NCI-H2107 treated with DMSO at 0.1 percent for 48 hours (cell line): ENCODE measurements at regions not wholly inside any gene's neighbourhood (a gene's known extent, or its start where the extent isn't known, plus 50 kb on each side); places are given as distances from the start of the nearest gene placed in this dataset.
"Not testable (repeated sequence)": the region's sequence is repeated elsewhere in the genome, so short reads cannot be mapped to it uniquely, and the experiment has no call there.

Experiments
- DNase-seq: peaks from one replicate; lab custom pipeline; 2025; ENCODE audit not compliant: unreplicated experiment; lab: John Stamatoyannopoulos, UW

DNA sequence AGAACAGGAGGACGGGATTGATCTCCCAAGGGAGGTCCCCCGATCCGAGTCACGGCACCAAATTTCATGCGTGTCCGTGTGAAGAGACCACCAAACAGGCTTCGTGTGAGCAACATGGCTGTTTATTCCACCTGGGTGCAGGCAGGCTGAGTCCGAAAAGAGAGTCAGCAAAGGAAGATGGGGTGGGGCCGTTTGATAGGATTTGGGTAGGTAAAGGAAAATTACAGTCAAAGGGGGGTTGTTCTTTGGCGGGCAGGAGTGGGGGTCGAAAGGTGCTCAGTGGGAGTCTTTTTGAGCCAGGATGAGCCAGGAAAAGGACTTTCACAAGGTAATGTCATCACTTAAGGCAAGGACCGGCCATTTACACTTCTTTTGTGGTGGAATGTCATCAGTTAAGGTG lies 763.6 kb upstream of the CTNND2 start:
- not testable (repeated sequence) for DNase-seq

DNA sequence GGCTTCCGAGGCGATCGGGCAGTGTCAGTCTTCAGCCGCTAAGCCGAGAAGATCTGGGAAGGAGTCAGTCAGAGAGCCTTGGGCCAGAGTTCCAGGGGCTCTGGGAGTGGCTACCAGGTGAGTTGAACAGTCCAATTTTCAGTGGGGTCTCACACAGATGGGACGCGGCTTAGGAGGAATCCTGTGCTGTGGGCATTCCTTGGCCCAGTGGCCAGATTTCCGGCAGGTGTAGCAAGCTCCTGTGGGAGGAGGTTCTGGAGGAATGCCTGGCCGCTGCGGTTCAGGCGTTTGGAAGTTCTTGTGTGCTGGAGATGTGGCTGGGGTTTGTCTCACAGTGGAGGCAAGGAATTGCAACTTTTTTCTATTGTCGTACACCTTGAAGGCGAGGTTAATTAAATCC lies 761.5 kb upstream of the CTNND2 start:
- not testable (repeated sequence) for DNase-seq

DNA sequence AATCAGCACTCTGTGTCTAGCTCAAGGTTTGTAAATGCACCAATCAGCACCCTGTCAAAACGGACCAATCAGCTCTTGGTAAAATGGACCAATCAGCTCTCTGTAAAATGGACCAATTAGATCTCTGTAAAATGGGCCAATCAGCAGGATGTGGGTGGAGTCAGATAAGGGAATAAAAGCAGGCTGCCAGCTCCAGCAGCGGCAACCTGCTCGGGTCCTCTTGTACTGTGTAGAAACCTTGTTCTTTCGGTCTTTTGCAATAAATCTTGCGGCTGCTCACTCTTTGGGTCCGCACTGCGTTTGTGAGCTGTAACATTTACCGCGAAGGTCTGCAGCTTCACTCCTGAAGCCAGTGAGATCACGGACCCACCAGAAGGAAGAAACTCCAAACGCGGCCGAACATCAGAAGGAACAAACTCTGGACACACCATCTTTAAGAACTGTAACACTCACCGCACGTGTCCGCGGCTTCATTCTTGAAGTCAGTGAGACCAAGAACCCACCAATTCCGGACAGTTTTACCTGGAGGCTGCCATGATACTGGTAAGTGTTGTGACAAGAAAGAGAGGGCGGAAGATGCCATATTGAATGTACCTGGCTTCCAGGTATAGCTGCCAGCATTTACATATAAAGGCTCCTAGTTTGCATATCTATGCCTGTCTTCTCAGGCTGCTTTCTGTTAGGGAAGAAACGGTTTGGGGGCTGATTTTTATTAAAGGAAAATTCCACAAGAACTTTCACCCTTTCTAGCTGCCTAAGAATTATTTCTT lies 758.5 kb upstream of the CTNND2 start:
- DNase-seq, result no peak

DNA sequence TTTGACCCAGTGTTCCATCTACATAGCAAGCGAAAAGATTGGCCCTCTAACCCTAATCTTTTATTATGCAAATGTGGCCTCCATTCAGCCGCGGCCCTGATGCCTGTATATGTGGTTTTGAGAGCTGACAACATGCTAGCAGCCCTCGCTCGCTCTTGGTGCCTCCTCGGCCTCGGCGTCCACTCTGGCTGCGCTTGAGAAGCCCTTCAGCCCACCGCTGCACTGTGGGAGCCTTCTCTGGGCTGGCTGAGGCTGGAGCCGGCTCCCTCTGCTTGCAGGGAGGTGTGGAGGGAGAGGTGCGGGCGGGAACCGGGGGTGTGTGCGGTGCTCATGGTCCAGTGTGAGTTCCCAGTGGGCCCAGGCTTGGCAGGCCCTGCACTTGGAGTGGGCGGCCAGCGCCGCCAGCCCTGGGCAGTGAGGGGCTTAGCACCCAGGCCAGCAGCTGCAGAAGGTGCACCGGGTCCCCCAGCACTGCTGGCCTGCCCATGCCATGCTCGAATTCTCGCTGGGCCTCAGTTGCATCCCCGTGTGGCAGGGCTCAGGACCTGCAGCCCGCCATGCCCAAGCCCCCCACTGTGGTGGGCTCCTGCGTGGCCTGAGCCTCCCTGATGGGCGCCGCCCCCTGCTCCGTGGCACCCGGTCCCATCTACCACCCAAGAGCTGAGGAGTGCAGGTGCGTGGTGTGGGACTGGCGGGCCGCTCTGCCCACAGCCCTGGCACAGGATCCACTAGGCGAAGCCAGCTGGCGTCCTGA lies 757.5 kb upstream of the CTNND2 start:
- DNase-seq, result no peak

DNA sequence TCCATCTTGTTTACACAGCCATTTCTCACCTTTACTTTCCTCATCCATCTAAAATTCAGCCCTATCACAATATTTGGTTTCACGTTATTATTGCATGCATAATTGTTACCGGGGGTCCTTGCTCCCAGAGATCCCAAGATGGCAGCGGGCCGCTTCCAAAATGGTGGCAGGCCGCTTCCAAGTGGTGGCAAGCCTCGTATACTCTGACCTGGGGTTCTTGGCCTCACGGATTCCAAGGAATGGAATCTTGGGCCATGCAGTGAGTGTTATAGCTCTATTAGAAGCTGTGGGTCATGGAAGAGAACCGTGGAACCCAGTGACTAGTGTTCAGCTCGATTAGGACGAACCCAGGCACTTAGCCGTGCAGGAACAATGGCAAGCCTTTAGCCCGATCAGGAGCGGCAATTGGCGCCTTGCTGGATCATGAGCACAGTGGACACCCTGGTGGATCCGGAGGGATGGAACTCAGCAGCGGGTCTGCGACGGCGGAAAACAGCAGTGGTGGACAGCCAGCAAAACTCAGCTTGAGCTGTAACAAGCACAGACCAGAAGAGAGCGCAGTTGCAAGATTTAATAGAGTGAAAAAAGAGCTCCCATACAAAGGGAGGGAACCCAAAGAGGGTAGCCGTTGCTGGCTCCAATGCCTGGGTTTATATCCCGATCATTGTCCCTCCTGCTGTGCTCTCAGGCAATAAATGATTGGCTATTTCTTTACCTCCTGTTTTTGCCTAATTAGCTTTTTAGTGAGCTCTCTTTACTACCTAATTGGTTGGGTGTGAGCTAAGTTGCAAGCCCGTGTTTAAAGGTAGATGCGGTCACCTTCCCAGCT lies 756.2 kb upstream of the CTNND2 start:
- not testable (repeated sequence) for DNase-seq

DNA sequence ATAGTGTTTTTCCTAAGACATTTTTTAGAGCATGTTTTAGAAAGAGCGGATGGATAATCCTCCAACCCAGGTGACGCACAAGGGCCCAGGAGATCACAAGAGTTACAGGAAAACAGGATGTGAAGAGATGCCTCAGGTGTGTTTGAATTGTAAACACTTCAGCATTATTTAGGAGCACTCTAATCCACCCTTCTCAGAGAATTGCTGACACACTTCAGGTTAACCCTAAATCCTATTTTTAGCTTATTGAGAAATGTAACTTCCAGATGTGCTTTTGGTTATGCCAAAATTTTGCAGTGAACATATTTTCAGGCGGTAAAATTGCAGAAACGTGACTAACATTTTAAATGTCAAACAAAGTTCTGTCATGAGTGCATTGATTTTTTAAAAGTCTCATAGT lies 755.4 kb upstream of the CTNND2 start:
- DNase-seq, result no peak

DNA sequence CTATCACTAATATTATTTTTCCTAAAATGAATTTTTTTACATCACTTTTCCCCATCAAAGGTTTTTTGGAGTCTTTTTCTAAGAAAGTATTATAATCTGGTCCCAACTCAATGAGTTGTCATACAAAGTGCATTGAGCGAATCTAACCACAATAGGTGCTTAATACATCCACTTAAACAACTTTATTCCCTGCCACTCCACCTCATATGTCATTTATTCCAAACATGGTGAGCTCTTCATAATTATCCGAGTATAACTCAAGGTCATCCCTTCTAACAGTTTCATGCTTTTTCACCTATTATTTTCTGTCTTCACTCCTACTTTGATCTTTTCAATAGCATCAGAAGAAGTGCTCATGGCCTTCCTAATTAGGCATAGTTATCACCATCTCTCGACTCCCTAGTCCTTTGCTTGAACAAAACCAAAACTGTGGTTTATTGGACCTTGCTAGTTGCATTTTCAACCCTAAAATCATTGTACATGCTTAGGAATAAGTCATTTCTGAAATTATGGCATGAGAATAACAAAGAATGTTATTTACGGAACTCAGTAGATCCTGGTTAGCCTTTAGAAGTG lies 754.7 kb upstream of the CTNND2 start:
- no peak for DNase-seq

DNA sequence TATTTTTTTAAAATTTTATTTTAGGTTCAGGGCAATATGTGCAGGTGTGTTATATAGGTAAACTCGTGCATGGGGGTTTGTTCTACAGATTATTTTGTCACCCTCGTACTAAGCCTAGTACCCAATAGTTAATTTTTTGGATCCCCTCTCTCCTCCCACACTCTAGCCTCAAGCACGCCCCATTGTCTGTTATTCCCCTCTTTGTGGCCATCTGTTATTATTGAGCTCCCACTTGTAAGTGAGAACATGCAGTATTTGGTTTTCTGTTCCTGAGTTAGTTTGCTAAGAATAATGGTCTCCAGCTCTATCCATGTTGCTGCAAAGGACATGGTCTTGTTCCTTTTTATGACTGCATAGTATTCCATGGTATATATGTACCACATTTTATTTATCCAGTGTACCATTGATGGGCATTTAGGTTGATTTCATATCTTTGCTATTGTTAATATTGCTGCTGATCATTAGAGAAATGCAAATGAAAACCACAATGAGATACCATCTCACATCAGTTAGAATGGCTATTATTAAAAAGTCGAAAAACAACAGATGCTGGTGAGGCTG lies 753.7 kb upstream of the CTNND2 start:
- not testable (repeated sequence) for DNase-seq

DNA sequence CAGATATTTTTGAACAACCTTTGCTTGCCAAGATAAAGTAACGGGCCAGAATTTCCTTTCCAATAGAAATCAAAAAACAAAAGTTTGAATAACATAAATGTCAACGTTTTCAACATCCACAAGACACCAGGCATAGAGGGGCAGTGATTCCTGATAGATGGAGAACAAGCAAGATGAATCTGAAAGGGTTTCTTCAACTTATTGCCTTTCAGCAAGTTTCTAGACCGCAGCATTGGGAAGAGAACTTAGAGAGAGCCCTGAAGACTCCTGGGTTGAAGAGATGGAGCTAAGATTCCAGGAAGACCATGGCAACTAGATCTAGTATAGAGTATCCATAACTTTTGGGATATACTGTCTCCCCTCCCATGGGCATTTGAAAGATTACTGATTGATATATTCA lies 751.4 kb upstream of the CTNND2 start:
- DNase-seq, result no peak

DNA sequence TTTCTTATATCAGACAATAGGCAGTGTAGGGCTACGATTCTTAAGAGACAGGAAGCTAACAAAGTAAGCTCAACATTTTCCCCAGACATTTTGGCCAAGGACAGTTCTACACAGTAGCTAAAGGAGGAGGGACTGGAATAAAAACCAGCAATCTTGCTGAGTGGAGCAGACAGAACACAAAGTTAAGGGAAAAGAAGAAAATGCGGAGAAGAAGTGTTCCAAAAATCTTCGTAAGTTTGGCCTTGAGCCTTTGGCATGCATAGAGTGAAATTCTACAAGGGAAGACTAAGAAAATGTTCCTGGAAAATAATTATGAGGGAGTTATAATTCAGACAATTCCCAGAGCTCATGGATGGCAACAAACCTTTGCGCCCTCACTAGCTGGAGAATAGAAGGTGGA lies 748.0 kb upstream of the CTNND2 start:
- no peak for DNase-seq

DNA sequence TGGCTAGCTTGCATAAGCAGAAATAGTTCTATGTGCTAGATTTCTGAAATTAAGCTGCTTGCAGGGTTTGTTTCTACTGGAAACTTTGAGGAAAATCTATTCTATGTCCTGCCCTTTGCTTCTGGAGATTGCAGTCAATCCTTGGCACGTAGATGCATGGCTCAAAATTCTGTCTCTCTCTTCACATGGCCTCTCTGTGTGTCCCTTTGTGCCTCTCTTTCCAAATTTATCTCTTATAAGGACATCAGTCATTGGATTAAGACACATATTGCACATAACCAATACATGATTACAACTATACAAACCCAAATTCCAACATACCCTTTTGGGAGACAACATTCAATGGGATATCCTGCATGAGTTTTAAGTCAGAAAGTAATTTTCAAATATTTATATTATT lies 744.3 kb upstream of the CTNND2 start:
- DNase-seq, result no peak

DNA sequence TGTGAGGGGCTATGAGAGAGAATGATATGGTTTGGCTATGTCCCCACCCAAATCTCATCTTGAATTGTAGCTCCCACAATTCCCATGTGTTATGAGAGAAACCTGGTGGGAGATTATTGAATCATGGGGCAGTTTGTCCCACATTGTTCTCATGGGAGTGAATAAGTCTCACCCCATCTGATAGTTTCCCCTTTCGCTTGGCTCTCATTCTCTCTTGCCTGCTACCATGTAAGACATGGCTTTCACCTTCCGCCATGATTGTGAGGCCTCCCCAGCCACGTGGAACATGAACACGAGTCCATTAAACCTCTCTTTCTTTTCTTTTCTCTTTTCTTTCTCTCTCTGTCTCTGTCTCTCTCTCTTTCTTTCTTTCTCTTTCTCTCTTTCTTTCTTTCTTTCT lies 743.4 kb upstream of the CTNND2 start:
- no peak for DNase-seq

DNA sequence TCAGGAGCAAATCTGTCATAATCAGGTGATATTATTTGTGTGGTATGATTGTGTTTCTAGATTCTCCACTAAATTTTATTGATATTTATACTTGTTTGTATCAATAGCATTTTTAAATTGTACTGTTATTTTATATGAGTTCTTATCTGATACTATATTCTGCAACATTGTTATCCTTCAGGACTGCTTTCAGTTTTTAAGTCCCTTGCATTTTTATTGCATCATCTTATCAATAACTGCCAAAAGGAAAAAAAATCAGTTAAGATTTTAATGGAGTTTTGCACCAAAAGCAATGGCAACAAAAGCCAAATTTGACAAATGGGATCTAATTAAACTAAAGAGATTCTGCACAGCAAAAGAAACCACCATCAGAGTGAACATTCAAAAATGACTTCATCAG lies 741.3 kb upstream of the CTNND2 start:
- no peak for DNase-seq

DNA sequence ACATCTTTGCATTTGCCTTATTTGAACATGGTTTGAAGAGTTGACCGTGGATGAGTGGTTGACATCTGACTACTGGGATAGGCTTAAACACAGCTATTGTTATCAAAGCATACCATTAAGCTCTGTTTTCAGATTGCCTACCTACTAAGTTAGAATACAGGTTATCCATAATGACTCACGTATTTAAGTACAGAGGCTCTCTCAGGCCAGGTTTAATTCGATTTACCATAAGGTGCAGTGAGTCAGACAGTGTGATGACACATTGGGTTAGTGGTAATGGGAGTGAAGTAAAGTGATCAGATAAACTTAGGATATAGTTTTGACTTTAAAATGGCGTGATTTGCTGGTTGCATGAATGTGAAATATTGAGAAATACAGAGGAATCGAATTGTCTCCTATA lies 732.0 kb upstream of the CTNND2 start:
- no peak for DNase-seq

DNA sequence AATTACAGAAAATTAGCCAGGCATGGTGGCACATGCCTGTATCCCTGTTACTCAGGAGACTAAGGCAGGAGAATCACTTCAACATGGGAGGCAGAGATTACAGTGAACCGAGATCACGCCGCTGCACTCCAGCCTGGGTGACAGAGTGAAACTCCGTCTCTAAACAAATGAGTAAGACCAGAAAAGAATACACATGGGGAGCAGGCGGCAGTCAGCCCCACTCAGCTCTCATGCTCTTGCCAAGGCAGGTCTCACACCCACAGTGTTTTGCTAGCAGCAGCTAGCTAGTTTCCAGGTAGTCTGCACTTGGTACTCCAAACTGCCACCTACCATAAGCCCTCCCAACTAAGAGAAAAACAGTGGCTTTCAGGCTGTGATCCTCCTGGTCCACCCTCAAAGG lies 722.3 kb upstream of the CTNND2 start:
- no peak for DNase-seq

DNA sequence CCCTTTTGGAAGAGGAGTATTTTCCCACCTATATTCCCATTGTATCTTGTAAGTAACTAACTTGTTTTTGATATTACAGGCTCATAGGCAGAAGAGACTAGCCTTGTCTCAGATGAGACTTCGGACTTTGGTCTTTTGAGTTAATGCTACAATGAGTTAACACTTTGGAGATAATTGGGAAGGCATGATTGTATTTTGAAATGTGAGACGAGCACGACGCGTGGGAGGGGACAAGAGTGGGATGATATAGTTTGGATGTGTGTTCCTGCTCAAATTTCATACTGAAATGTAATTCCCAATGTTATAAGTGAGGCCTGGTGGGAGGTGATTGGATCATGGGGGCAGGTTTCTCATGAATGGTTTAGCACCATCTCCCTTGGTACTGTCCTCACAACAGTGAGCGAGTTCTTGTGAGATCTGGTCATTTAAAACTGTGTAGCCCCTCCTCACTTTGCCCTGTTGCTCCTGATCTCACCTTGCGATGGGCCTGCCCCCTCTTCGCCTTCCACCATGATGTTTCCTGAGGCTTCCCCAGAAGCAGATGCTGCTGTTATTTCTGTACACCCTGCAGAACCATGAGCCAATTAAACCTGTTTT lies 721.5 kb upstream of the CTNND2 start:
- no peak for DNase-seq

DNA sequence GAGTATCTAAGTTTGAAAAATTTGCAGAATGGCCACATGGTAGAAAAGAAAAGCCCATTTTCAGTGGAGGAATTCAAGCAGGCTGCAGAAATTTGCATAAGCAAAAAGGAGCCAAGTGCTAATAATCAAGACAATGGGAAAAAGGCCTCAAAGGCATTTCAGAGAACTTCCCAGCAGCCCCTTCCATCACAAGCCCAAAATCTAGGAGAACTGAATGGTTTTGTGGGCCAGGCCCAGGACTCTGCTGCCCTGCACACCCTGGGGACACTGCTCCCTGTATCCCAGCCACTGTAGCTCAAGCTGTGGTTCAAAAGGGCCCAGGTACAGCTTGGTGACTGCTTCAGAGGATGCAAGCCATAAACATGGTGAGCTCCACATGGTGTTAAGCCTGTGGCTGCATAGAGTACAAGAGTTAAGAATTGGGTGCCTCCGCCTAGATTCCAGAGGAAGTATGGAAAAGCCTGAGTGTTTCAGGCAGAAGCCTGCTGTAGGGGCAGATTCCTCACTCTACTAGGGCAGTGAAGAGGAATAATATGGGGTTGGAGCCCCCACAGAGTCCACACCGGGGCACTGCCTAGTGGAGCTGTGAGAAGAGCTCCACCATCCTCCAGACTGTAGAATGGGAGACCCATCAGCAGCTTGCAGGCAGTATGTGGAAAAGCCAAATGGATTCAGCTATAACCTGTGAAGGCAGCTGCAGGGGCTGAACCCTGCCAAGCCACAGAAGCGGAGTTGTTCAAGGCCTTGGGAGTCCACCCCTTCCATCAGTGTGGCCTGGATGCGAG lies 720.7 kb upstream of the CTNND2 start:
- no peak for DNase-seq

DNA sequence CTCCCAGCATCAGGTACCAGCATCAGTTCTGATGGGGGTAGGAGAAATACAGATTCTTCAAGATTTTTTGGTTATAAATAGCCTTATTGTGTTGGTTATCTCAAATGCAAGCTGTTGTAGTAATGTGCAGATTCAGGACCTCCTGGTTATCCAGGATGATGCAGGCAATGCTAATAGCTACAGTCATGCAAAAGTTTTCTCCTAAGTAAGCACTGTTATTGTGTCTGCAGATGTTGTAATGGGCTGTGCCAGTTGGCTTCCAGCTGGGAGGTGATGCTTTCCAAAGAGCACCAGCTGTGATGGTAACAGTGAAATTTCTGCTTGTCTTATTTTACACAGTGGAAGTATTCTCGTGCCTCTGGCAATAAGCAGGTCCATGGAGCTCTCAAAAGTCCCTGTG lies 719.2 kb upstream of the CTNND2 start:
- no peak for DNase-seq

DNA sequence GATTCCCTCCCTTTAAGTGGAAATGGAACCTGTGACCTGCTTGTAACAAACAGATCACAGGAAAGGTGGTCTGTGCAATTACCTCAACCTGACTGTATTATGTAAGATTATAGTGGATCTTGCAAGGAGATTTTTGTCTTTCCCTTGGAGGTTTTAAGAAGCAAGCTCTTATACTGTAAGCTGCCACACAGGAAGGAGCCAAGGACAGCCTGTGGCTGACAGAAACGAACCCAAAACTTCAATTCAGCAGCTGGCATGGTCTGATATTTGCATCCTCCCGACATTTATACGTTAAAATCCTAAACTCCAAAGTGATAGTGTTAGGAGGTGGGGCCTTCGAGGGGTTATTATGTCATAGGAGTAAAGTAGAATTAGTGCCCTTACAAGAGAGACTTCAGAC lies 711.8 kb upstream of the CTNND2 start:
- no peak for DNase-seq
